H9 (cell line): ENCODE measurements at regions not wholly inside any gene's neighbourhood (a gene's known extent, or its start where the extent isn't known, plus 50 kb on each side); places are given as distances from the start of the nearest gene placed in this dataset.

Source experiments
- DNase-seq: peaks from one replicate; pipeline ENCODE4 v3.0.0-alpha.2; 2017
- H2AFZ ChIP-seq: one replicate; pipeline ENCODE4 v1.6.1; 2013; ENCODE audit warnings: mild to moderate bottlenecking, low read length, control low read depth, moderate library complexity
- H2AK5ac ChIP-seq: 2 replicates; pipeline ENCODE4 v1.6.1; 2013; ENCODE audit warnings: low read length, control low read depth, mixed read lengths; ENCODE audit not compliant: insufficient read length
- H2BK120ac ChIP-seq: one replicate; pipeline ENCODE4 v1.6.1; 2013; ENCODE audit warnings: low read depth, mild to moderate bottlenecking, low read length, control low read depth, inconsistent platforms; ENCODE audit not compliant: poor library complexity, severe bottlenecking
- H2BK12ac ChIP-seq: 2 replicates; pipeline ENCODE4 v1.6.1; 2013; ENCODE audit warnings: low read length, control low read depth, mixed read lengths, low read depth; ENCODE audit not compliant: insufficient read length
- H2BK15ac ChIP-seq: 2 replicates; pipeline ENCODE4 v1.6.1; 2013; ENCODE audit warnings: low read depth, low read length, control low read depth
- H2BK20ac ChIP-seq: one replicate; pipeline ENCODE4 v1.6.1; 2013; ENCODE audit warnings: low read depth, mild to moderate bottlenecking, low read length, control low read depth, inconsistent platforms; ENCODE audit not compliant: poor library complexity, severe bottlenecking
- H2BK5ac ChIP-seq: 2 replicates; pipeline ENCODE4 v1.6.1; 2013; ENCODE audit warnings: low read length, control low read depth, mixed read lengths; ENCODE audit not compliant: insufficient read length
- H3K14ac ChIP-seq: 2 replicates; pipeline ENCODE4 v1.6.1; 2013; ENCODE audit warnings: low read length, control low read depth; ENCODE audit not compliant: insufficient read depth
- H3K18ac ChIP-seq: 2 replicates; pipeline ENCODE4 v1.6.1; 2013; ENCODE audit warnings: low read depth, mild to moderate bottlenecking, mixed read lengths, low read length, control low read depth; ENCODE audit not compliant: insufficient read length
- H3K23ac ChIP-seq: 2 replicates; pipeline ENCODE4 v1.6.1; 2013; ENCODE audit warnings: low read length, control low read depth, mixed read lengths, low read depth; ENCODE audit not compliant: insufficient read length
- H3K23me2 ChIP-seq: 2 replicates; pipeline ENCODE4 v1.6.1; 2013; ENCODE audit warnings: low read depth, mild to moderate bottlenecking, mixed read lengths, low read length, control low read depth; ENCODE audit not compliant: insufficient read length, poor library complexity, severe bottlenecking
- H3K27ac ChIP-seq: 2 replicates; pipeline ENCODE4 v1.5.1; 2013; ENCODE audit warnings: low read length, control low read depth, mixed read lengths, low read depth; ENCODE audit not compliant: insufficient read length
- H3K27me3 ChIP-seq: 2 replicates; pipeline ENCODE4 v1.6.1; 2013; ENCODE audit warnings: low read length, control low read depth, inconsistent platforms; ENCODE audit not compliant: insufficient read depth
- H3K4ac ChIP-seq: 2 replicates; pipeline ENCODE4 v1.6.1; 2013; ENCODE audit warnings: low read depth, mild to moderate bottlenecking, control low read depth, inconsistent platforms, low read length, moderate library complexity
- H3K4me1 ChIP-seq: 2 replicates; pipeline ENCODE4 v1.6.1; 2013; ENCODE audit warnings: low read length, control low read depth, inconsistent platforms; ENCODE audit not compliant: insufficient read depth
- H3K4me2 ChIP-seq: 2 replicates; pipeline ENCODE4 v1.6.1; 2013; ENCODE audit warnings: low read length, control low read depth, mixed read lengths; ENCODE audit not compliant: insufficient read length, insufficient read depth
- H3K56ac ChIP-seq: 2 replicates; pipeline ENCODE4 v1.6.1; 2013; ENCODE audit warnings: low read depth, mild to moderate bottlenecking, mixed read lengths, low read length, control low read depth; ENCODE audit not compliant: insufficient read length
- H3K79me1 ChIP-seq: 2 replicates; pipeline ENCODE4 v1.6.1; 2013; ENCODE audit warnings: low read depth, mild to moderate bottlenecking, moderate library complexity, low read length, control low read depth, inconsistent platforms; ENCODE audit not compliant: insufficient read depth, poor library complexity, severe bottlenecking
- H3K79me2 ChIP-seq: 2 replicates; pipeline ENCODE4 v1.6.1; 2013; ENCODE audit warnings: low read length, control low read depth, inconsistent platforms; ENCODE audit not compliant: insufficient read depth
- H3K9ac ChIP-seq: 2 replicates; pipeline ENCODE4 v1.6.1; 2013; ENCODE audit warnings: low read length, control low read depth, mixed read lengths; ENCODE audit not compliant: insufficient read length; ENCODE audit errors: extremely low read depth
- H3K9me3 ChIP-seq: one replicate; pipeline ENCODE4 v1.6.1; 2013; ENCODE audit warnings: low read depth, low read length, inconsistent platforms; ENCODE audit not compliant: control insufficient read depth
- H3T11ph ChIP-seq: one replicate; pipeline ENCODE4 v1.6.1; 2013; ENCODE audit warnings: mild to moderate bottlenecking, low read length, control low read depth, inconsistent platforms
- H4K20me1 ChIP-seq: one replicate; pipeline ENCODE4 v1.6.1; 2013; ENCODE audit not compliant: control insufficient read depth, insufficient read length, insufficient read depth
- H4K5ac ChIP-seq: 2 replicates; pipeline ENCODE4 v1.6.1; 2013; ENCODE audit warnings: low read depth, mild to moderate bottlenecking, mixed read lengths, low read length, control low read depth; ENCODE audit not compliant: insufficient read length
- H4K8ac ChIP-seq: replicated peaks from 2 replicates; pipeline ENCODE4 v1.6.1; 2013; ENCODE audit warnings: low read length, control low read depth, mixed read lengths, low read depth; ENCODE audit not compliant: insufficient read length
- H4K91ac ChIP-seq: 2 replicates; pipeline ENCODE4 v1.6.1; 2013; ENCODE audit warnings: low read depth, mild to moderate bottlenecking, moderate library complexity, mixed read lengths, low read length, control low read depth; ENCODE audit not compliant: insufficient read length
- H3K27ac Mint-ChIP-seq, 3 experiments: 2 replicates in 2 of 3; 3 replicates in 1 of 3; pipeline ENCODE4 v1.8.0; 2020 to 2021; ENCODE audit warnings: mixed read lengths in 3 of 3, mild to moderate bottlenecking in 1 of 3, moderate library complexity in 1 of 3
- H3K27me3 Mint-ChIP-seq: 2 replicates; pipeline ENCODE4 v1.8.0; 2021; ENCODE audit warnings: low read depth, mild to moderate bottlenecking, moderate library complexity, mixed read lengths
- H3K36me3 Mint-ChIP-seq, 3 experiments: 2 replicates in 2 of 3; 3 replicates in 1 of 3; pipeline ENCODE4 v1.8.0; 2020 to 2021; ENCODE audit warnings: low read depth in 3 of 3, mixed read lengths in 3 of 3; ENCODE audit not compliant: insufficient read depth in 1 of 3
- H3K4me1 Mint-ChIP-seq, 2 experiments: 2 replicates each; pipeline ENCODE4 v1.8.0; 2020; ENCODE audit warnings: mixed read lengths in 2 of 2
- H3K4me3 Mint-ChIP-seq, 2 experiments: 2 replicates in 1 of 2; 3 replicates in 1 of 2; pipeline ENCODE4 v1.8.0; 2020 to 2021; ENCODE audit warnings: mild to moderate bottlenecking in 2 of 2, mixed read lengths in 2 of 2, moderate library complexity in 1 of 2
- H3K9me3 Mint-ChIP-seq, 2 experiments: 2 replicates in 1 of 2; 3 replicates in 1 of 2; pipeline ENCODE4 v1.8.0; 2020; ENCODE audit warnings: mild to moderate bottlenecking in 2 of 2, mixed read lengths in 2 of 2, moderate library complexity in 1 of 2
- WGBS: extraction: QIAGEN DNeasy Blood & Tissue Kit; methylation state at CpG from one replicate; pipeline ENCODE4 v1.1.7; 2013; ENCODE audit warnings: missing lambda C conversion rate, low lambda C conversion rate, mixed read lengths; ENCODE audit not compliant: insufficient read length; ENCODE audit errors: extremely low coverage; 5-methylcytosine and 5-hydroxymethylcytosine counted together
- TF ChIP-seq, protein P1 (sequence below): fragments of 200-600 bp; sonication (generic); conservative IDR thresholded peaks from 3 replicates; pipeline ENCODE4 v1.8.0; 2021; ENCODE audit warnings: antibody characterized with exemption, mild to moderate bottlenecking

DNA sequence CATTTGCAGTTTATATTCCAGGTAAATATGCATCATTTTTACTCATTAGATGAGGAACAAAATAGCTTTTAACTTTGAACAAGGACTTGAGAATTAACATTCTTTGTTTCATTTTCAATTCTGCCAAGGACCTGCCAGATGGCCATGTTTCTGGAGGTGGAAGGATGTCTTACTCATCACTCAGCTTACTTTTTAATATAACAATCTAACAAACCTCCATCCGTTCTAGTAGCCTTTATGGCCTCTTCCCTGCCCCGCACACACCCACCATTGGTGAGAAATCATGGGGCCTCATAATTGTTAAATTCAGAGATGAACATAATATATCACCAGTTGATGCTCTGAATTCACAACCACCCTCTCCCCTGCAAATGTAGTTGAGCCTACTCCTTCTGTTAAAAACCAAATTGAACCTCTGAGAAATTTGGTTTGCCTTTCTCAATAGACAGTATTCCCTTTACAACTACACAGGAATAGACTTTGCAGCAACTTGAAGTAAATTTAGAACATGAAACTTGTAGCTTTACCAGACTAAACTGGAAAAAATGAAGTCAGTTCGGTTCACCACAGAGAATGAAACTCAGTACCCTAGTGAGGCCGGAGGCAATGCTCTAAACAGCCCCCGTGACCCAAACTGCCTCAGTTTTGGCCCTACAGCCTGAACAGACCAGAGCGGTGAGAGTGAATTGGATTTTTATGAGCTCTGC lies 50.1 kb upstream of the ACSL4 start:
- WGBS: no CpG with 5 or more reads among the region's 6 CpGs
- H3K4me3 Mint-ChIP-seq: no peak overlapping the region; a peak in 1 of 5 replicates
- Histone ChIP-seq H2AFZ (no peak overlapping the region), H2BK5ac (no peak overlapping the region), H3K79me1 (no peaks in the 10 kb centered on the region), H3K27ac (no peak overlapping the region), H3T11ph (no peak overlapping the region), H3K18ac (no peak overlapping the region), H3K4me2 (no peak overlapping the region), H2BK20ac (no peak overlapping the region), H3K4ac (no peak overlapping the region), H3K9me3 (no peaks in the 10 kb centered on the region), H4K20me1 (no peaks in the 10 kb centered on the region), H3K14ac (no peak overlapping the region), H2AK5ac (no peak overlapping the region), H3K23ac (no peak overlapping the region), H2BK15ac (no peak overlapping the region), H3K23me2 (no peaks in the 10 kb centered on the region), H3K79me2 (no peaks in the 10 kb centered on the region), H4K8ac (no peak overlapping the region), H3K9ac (no peak overlapping the region), H3K4me1 (no peaks in the 10 kb centered on the region), H2BK12ac (no peak overlapping the region), H3K56ac (no peak overlapping the region), H3K27me3 (no peaks in the 10 kb centered on the region), H4K91ac (no peak overlapping the region), H4K5ac (no peak overlapping the region), H2BK120ac (no peak overlapping the region)
- H3K9me3 Mint-ChIP-seq: no peaks in the 10 kb centered on the region
- DNase-seq: no peak
- H3K4me1 Mint-ChIP-seq: peaks cover 3 to 8% of the 10 kb centered on the region in 2 experiments
- no peaks in the 10 kb centered on the region for H3K27me3 Mint-ChIP-seq
- TF ChIP-seq, protein P1, sequence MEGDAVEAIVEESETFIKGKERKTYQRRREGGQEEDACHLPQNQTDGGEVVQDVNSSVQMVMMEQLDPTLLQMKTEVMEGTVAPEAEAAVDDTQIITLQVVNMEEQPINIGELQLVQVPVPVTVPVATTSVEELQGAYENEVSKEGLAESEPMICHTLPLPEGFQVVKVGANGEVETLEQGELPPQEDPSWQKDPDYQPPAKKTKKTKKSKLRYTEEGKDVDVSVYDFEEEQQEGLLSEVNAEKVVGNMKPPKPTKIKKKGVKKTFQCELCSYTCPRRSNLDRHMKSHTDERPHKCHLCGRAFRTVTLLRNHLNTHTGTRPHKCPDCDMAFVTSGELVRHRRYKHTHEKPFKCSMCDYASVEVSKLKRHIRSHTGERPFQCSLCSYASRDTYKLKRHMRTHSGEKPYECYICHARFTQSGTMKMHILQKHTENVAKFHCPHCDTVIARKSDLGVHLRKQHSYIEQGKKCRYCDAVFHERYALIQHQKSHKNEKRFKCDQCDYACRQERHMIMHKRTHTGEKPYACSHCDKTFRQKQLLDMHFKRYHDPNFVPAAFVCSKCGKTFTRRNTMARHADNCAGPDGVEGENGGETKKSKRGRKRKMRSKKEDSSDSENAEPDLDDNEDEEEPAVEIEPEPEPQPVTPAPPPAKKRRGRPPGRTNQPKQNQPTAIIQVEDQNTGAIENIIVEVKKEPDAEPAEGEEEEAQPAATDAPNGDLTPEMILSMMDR: no peak
- H3K36me3 Mint-ChIP-seq: no peaks in the 10 kb centered on the region
- H3K27ac Mint-ChIP-seq: no peak overlapping the region; a peak in 1 of 7 replicates
